Neuronal stem cell (in vitro differentiated cells): ENCODE measurements at regions not wholly inside any gene's neighbourhood (a gene's known extent, or its start where the extent isn't known, plus 50 kb on each side); places are given as distances from the start of the nearest gene placed in this dataset.

Experiments
- DNase-seq: peaks from one replicate; pipeline ENCODE4 v3.0.0-alpha.2; 2013; ENCODE audit warnings: low spot score
- H2AFZ ChIP-seq: one replicate; pipeline ENCODE4 v1.6.1; 2013; ENCODE audit warnings: mild to moderate bottlenecking, low read length, inconsistent platforms
- H2AK5ac ChIP-seq: 2 replicates; pipeline ENCODE4 v1.6.1; 2013; ENCODE audit warnings: low read depth, mild to moderate bottlenecking, inconsistent platforms, low read length, moderate library complexity, mixed read lengths
- H2BK120ac ChIP-seq: 2 replicates; pipeline ENCODE4 v1.6.1; 2013; ENCODE audit warnings: low read depth, mild to moderate bottlenecking, inconsistent platforms, low read length, moderate library complexity, mixed read lengths
- H2BK12ac ChIP-seq: one replicate; pipeline ENCODE4 v1.6.1; 2013; ENCODE audit warnings: low read length, inconsistent platforms
- H2BK15ac ChIP-seq: 2 replicates; pipeline ENCODE4 v1.6.1; 2013; ENCODE audit warnings: mild to moderate bottlenecking, low read length, inconsistent platforms, mixed read lengths
- H2BK5ac ChIP-seq: one replicate; pipeline ENCODE4 v1.6.1; 2013; ENCODE audit warnings: inconsistent platforms, mild to moderate bottlenecking, low read length, moderate library complexity
- H3K14ac ChIP-seq: one replicate; pipeline ENCODE4 v1.6.1; 2013; ENCODE audit warnings: low read length, inconsistent platforms
- H3K18ac ChIP-seq: 2 replicates; pipeline ENCODE4 v1.6.1; 2013; ENCODE audit warnings: low read length, inconsistent platforms
- H3K23ac ChIP-seq: 2 replicates; pipeline ENCODE4 v1.6.1; 2013; ENCODE audit warnings: low read depth, mild to moderate bottlenecking, mixed read lengths, low read length, inconsistent platforms; ENCODE audit not compliant: poor library complexity
- H3K27ac ChIP-seq: replicated peaks from 3 replicates; pipeline ENCODE4 v1.5.1; 2013; ENCODE audit warnings: low read length, inconsistent platforms
- H3K27me3 ChIP-seq, 3 experiments: 2 replicates each; pipeline ENCODE4 v1.6.1; 2013; ENCODE audit warnings: low read length in 3 of 3, mild to moderate bottlenecking in 2 of 3, inconsistent platforms in 1 of 3, low read depth in 1 of 3, mixed read lengths in 1 of 3, moderate library complexity in 1 of 3; ENCODE audit not compliant: control insufficient read depth in 3 of 3, insufficient read depth in 3 of 3
- H3K36me3 ChIP-seq, 2 donors: replicated peaks in 1 of 2; 2 replicates each; pipeline ENCODE4 v1.6.1; 2013; ENCODE audit warnings: low read length in 2 of 2; ENCODE audit not compliant: control insufficient read depth in 2 of 2, insufficient read depth in 2 of 2
- H3K4ac ChIP-seq: 2 replicates; pipeline ENCODE4 v1.6.1; 2013; ENCODE audit warnings: inconsistent platforms, mild to moderate bottlenecking, low read length, moderate library complexity
- H3K4me1 ChIP-seq, 2 donors: 1 replicate in 1 of 2; 2 replicates in 1 of 2; pipeline ENCODE4 v1.6.1; 2013; ENCODE audit warnings: low read length in 2 of 2, low read depth in 1 of 2; ENCODE audit not compliant: control insufficient read depth in 2 of 2, insufficient read depth in 1 of 2
- H3K4me2 ChIP-seq: one replicate; pipeline ENCODE4 v1.6.1; 2013; ENCODE audit warnings: mild to moderate bottlenecking, low read length, inconsistent platforms; ENCODE audit not compliant: insufficient read depth, poor library complexity, severe bottlenecking
- H3K4me3 ChIP-seq, 2 donors: 2 replicates each; pipeline ENCODE4 v1.5.1; 2013; ENCODE audit warnings: low read length in 2 of 2, mild to moderate bottlenecking in 2 of 2, inconsistent platforms in 1 of 2, moderate library complexity in 1 of 2
- H3K79me1 ChIP-seq: one replicate; pipeline ENCODE4 v1.6.1; 2013; ENCODE audit warnings: low read depth, mild to moderate bottlenecking, inconsistent platforms, low read length, moderate library complexity
- H3K9ac ChIP-seq: one replicate; pipeline ENCODE4 v1.6.1; 2013; ENCODE audit warnings: mild to moderate bottlenecking, low read depth, low read length, inconsistent platforms; ENCODE audit not compliant: poor library complexity
- H3K9me3 ChIP-seq, 2 donors: replicated peaks in 1 of 2; 2 replicates each; pipeline versions ENCODE3 to v1.6.1; 2013; ENCODE audit warnings: low read length in 2 of 2, mild to moderate bottlenecking in 2 of 2, inconsistent platforms in 1 of 2, low read depth in 1 of 2, mixed read lengths in 1 of 2, moderate library complexity in 1 of 2; ENCODE audit not compliant: control insufficient read depth in 2 of 2, insufficient read depth in 1 of 2
- H4K8ac ChIP-seq: one replicate; pipeline ENCODE4 v1.6.1; 2013; ENCODE audit warnings: low read depth, mild to moderate bottlenecking, inconsistent platforms, low read length, moderate library complexity
- H4K91ac ChIP-seq: one replicate; pipeline ENCODE4 v1.6.1; 2013; ENCODE audit warnings: low read length, low read depth, mild to moderate bottlenecking, inconsistent platforms; ENCODE audit not compliant: poor library complexity
- WGBS, 2 donors: extraction: QIAGEN DNeasy Blood & Tissue Kit; methylation state at CpG; one replicate each; pipeline ENCODE4 v1.1.7; 2013; ENCODE audit warnings: missing lambda C conversion rate in 2 of 2, mixed read lengths in 1 of 2; ENCODE audit not compliant: insufficient read length in 2 of 2, insufficient replicate concordance in 1 of 2; ENCODE audit errors: extremely low coverage in 2 of 2; 5-methylcytosine and 5-hydroxymethylcytosine counted together

DNA sequence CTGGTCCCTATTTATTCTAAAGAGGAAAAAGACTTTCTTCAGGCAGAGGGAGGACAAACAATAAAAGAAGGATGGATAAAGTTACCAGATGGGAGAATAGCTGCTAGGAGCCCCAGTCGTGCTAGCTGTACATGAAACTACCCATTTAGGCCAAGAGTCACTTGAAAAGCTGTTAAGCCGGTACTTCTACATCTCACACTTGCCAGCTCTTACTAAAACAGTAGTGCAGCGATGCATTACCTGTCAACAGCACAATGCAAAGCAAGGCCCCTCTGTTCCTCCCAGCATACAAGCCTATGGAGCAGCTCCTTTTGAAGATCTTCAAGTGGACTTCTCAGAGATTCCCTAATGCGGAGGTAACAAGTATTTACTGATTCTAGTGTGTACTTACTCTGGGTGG lies 1138.8 kb downstream of the ARAP2 start:
- Histone ChIP-seq H4K8ac (no peak overlapping the region), H3K9ac (no peak overlapping the region), H3K27me3 (no peaks in the 10 kb centered on the region), H4K91ac (no peak overlapping the region), H3K4me2 (no peak overlapping the region), H3K4me3 (no peak overlapping the region), H3K9me3 (peaks cover 0 to 3% of the 10 kb centered on the region in 2 donors), H2AK5ac (no peak overlapping the region), H3K4me1 (peaks cover 0 to 3% of the 10 kb centered on the region in 2 donors), H3K79me1 (no peaks in the 10 kb centered on the region), H2BK5ac (no peak overlapping the region), H2BK12ac (no peak overlapping the region), H3K36me3 (no peaks in the 10 kb centered on the region), H3K18ac (no peak overlapping the region), H3K14ac (no peak overlapping the region), H2BK120ac (no peak overlapping the region), H3K23ac (no peak overlapping the region), H3K27ac (no peak overlapping the region), H3K4ac (no peak overlapping the region), H2BK15ac (no peak overlapping the region), H2AFZ (no peak overlapping the region)
- no CpG with 5 or more reads among the region's 4 CpGs for WGBS, 2 donors
- no peak for DNase-seq

- no peak overlapping the region for H3K23ac ChIP-seq
- no peaks in the 10 kb centered on the region for H3K36me3 ChIP-seq
- H3K9me3 ChIP-seq = no peaks in the 10 kb centered on the region
- no peaks in the 10 kb centered on the region for H3K27me3 ChIP-seq
- no peak overlapping the region for H3K4ac ChIP-seq
- H2AFZ ChIP-seq = no peak overlapping the region
- H3K79me1 ChIP-seq = no peaks in the 10 kb centered on the region
- no peak overlapping the region for H2BK5ac ChIP-seq
- H2BK12ac ChIP-seq = no peak overlapping the region
- no peak overlapping the region for H2AK5ac ChIP-seq
- H3K14ac ChIP-seq = no peak overlapping the region
- no peak overlapping the region for H3K27ac ChIP-seq
- no peak overlapping the region for H4K8ac ChIP-seq
- DNase-seq = no peak
- no peak overlapping the region for H2BK15ac ChIP-seq
- peak overlapping the region; percentile 48 for H3K18ac ChIP-seq
- H3K4me3 ChIP-seq = no peak overlapping the region
- no peak overlapping the region for H3K4me2 ChIP-seq
- no CpG with 5 or more reads among the region's 13 CpGs for WGBS, 2 donors
- no peak overlapping the region for H4K91ac ChIP-seq
- peaks cover 0 to 3% of the 10 kb centered on the region in 2 donors for H3K4me1 ChIP-seq
- no peak overlapping the region for H3K9ac ChIP-seq
- H2BK120ac ChIP-seq = no peak overlapping the region
Observed at GRCh38 chr4:35106091-35106734, 1138.1 kb downstream of the ARAP2 start.

DNA sequence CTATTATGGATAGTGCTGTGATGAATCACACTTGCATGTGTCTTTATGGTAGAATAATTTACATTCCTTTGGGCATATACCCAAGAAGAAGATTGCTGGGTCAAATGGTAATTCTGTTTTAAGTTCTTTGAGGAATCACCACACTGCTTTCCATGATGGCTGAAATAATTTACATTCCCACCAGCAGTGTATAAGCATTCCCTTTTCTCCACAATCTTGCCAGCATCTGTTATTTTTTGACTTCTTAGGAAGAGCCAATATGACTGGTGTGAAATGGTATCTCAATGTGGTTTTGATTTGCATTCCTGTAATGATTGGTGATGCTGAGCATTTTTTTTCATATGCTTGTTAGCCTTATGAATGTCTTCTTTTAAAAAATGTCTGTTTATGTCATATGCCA lies 1120.2 kb downstream of the ARAP2 start:
- Histone ChIP-seq H3K18ac (no peak overlapping the region), H2AK5ac (no peak overlapping the region), H2BK12ac (no peak overlapping the region), H3K4me3 (no peak overlapping the region), H2BK120ac (no peak overlapping the region), H3K14ac (no peak overlapping the region), H3K79me1 (no peaks in the 10 kb centered on the region), H3K4me1 (no peaks in the 10 kb centered on the region), H3K4ac (no peak overlapping the region), H3K9ac (no peak overlapping the region), H3K36me3 (no peaks in the 10 kb centered on the region), H2AFZ (no peak overlapping the region), H3K27me3 (no peaks in the 10 kb centered on the region), H4K91ac (no peak overlapping the region), H2BK5ac (no peak overlapping the region), H2BK15ac (no peak overlapping the region), H3K23ac (no peak overlapping the region), H3K9me3 (no peaks in the 10 kb centered on the region), H3K27ac (no peak overlapping the region), H3K4me2 (no peak overlapping the region), H4K8ac (no peak overlapping the region)
- DNase-seq = no peak

- H2BK15ac ChIP-seq = no peak overlapping the region
- no peaks in the 10 kb centered on the region for H3K9me3 ChIP-seq
- no peak overlapping the region for H3K4ac ChIP-seq
- no peak for DNase-seq
- H3K79me1 ChIP-seq = no peaks in the 10 kb centered on the region
- H3K36me3 ChIP-seq = no peaks in the 10 kb centered on the region
- no peak overlapping the region for H2BK5ac ChIP-seq
- H3K14ac ChIP-seq = no peak overlapping the region
- no peak overlapping the region for H2AK5ac ChIP-seq
- H3K23ac ChIP-seq = no peak overlapping the region
- no peak overlapping the region for H3K9ac ChIP-seq
- H4K91ac ChIP-seq = no peak overlapping the region
- no peak overlapping the region for H3K4me2 ChIP-seq
- no peak overlapping the region for H2BK120ac ChIP-seq
- H3K27ac ChIP-seq = no peak overlapping the region
- H3K4me3 ChIP-seq = no peak overlapping the region
- no peaks in the 10 kb centered on the region for H3K4me1 ChIP-seq
- no peak overlapping the region for H4K8ac ChIP-seq
- H3K18ac ChIP-seq = no peak overlapping the region
- no CpG with 5 or more reads among the region's 4 CpGs for WGBS, 2 donors
- H3K27me3 ChIP-seq = no peaks in the 10 kb centered on the region
- H2BK12ac ChIP-seq = no peak overlapping the region
- no peak overlapping the region for H2AFZ ChIP-seq
Observed at GRCh38 chr4:35125995-35126712, 1118.2 kb downstream of the ARAP2 start.
